ENCODE measurements at regions not wholly inside any gene's neighbourhood (a gene's known extent, or its start where the extent isn't known, plus 50 kb on each side); places are given as distances from the start of the nearest gene placed in this dataset.

- TF ChIP-seq CTCF (IDR thresholded peaks at IDR 0.05): no peak
- no peak for TF ChIP-seq EZH2phosphoT487 (IDR thresholded peaks at IDR 0.05)
- no peak for TF ChIP-seq EZH2 (IDR thresholded peaks at IDR 0.05)
Measured at GRCh38 chr1:30478799-30479563, 244.4 kb downstream of the MATN1 start.

All from neural progenitor cell (in vitro differentiated cells).